SKM-1 treated with dmso at 0.1 percent for 144 hours (cell line): ENCODE measurements at regions not wholly inside any gene's neighbourhood (a gene's known extent, or its start where the extent isn't known, plus 50 kb on each side); places are given as distances from the start of the nearest gene placed in this dataset.

Source experiments
- DNase-seq: peaks from one replicate; lab custom pipeline; 2025; ENCODE audit not compliant: unreplicated experiment; lab: John Stamatoyannopoulos, UW

GRCh38 chr5:61820836-61821235 lies 485.2 kb upstream of the KIF2A start:
- no peak for DNase-seq

- no peak for DNase-seq
Measured at GRCh38 chr5:61821561-61821960, 484.4 kb upstream of the KIF2A start.

GRCh38 chr5:61822584-61822983 lies 483.4 kb upstream of the KIF2A start:
- no peak for DNase-seq

DNA sequence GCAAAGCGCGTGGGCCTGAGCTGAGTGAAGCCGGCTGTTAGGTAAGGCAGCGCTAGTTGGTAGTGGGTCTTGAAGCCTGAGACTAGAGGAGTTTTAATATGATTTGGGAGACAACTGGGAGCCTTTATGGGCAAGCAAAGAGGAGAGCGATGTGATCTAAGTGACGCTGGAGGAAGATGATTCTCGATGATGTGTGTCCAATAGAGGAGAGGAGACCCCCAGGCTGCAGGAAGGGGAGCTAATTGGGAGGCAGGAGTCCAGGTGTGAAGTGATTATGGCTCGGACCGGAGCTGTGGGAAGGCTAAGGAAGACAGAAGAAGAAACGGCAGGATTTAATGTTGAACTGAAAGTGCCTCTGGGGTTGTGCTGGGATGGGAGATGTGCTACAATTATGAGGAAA lies 482.9 kb upstream of the KIF2A start:
- DNase-seq = no peak

DNA sequence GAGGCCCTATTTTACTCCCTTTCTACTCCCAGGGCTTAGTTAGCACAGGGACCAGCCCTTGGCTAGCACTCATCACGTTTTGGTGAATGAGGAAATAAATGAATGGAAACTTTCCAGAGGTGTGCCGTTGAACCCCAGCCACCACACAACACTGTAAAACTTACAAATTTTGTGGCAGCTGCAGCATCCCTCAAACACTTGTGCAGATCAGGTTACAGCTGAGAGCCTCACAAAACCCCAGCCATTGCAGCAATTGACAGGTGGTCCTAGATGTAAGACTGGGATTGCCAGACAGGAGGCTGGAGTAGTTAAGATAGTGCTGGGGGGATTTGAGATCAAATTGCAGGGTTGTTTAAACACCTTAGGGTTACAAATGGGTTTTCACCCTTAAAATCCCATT lies 482.2 kb upstream of the KIF2A start:
- no peak for DNase-seq

GRCh38 chr5:61824396-61824795 lies 481.6 kb upstream of the KIF2A start:
- no peak for DNase-seq

- DNase-seq = no peak
Measured at GRCh38 chr5:61827445-61827975, 478.5 kb upstream of the KIF2A start.

GRCh38 chr5:61828856-61829255 lies 477.1 kb upstream of the KIF2A start:
- DNase-seq = no peak

DNA sequence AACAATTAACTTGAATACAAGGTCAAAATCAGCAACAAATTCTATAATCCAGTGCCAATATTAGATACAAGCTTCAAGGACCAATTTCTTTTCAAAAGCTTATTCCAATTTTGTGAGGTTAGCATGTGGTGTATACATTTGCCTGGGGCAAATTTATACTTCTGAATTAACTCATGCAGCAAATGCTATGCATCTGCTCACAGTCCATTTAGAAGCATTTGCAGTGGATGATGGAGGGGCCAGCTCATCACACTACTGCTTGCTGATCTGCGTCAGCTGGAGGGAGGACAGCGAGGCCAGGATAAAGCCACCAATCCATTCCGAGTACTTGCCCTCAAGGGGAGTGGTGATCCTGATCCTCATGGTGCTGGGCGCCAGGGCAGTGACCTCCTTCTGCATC lies 474.3 kb upstream of the KIF2A start:
- DNase-seq = no peak

DNA sequence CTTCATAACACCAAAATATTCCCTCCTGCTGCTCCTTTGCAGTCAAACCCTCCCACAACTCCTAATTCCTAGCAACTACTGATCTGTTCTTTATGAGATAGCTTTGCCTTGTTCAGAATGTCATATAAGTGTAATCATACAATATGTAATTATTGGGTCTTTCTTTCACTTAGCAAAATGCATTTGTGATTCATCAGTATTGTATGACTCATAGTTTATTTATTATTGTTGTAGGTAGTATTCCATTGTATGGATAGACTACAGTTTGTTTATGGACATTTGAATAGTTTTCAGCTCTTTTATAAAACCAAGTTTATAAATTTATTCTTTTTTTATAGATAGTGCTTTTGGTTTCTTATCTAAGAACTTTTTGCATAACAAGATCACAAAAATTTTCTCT lies 468.2 kb upstream of the KIF2A start:
- no peak for DNase-seq

DNA sequence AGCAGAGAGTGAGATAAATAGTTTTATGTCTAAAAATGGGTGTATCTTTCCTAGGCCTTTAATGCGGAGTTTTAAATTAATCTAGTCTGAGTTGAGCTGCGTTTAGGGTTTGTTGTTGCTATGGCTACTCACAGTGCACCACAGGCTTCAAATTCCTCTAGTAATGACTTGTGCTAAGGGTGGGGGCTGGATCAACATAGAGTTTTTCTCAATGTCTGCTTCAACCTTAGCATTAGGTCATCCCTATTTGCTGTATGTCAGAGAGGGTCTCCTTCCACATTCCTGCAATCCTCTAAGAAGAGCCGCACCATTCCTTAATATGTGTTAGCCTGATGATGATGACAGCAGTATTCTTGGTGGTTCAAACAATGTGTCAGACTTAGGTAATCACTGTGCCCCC lies 465.6 kb upstream of the KIF2A start:
- DNase-seq = no peak

GRCh38 chr5:61842840-61843239 lies 463.2 kb upstream of the KIF2A start:
- no peak for DNase-seq

GRCh38 chr5:61850696-61851095 lies 455.3 kb upstream of the KIF2A start:
- no peak for DNase-seq

DNA sequence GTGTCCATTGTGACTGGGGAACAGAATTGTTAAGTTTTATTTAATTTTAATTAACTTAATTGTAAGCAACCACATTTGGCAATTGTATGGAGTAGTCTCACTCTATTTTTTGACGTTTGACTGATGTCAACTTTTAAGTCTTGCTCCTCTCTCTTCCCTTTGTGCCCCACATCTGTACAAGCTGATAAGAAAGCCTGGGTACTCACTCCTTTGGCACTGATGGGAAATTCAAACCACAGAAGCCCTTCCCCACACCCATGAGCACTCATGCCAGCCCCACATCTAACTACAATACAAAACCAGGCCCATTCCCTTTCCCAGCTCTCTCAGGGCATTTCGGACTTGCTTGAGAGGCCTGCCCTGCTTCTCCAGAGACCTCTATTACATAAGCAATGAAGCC lies 451.5 kb upstream of the KIF2A start:
- DNase-seq = no peak

- DNase-seq = no peak
Measured at GRCh38 chr5:61860978-61861377, 445.0 kb upstream of the KIF2A start.

DNA sequence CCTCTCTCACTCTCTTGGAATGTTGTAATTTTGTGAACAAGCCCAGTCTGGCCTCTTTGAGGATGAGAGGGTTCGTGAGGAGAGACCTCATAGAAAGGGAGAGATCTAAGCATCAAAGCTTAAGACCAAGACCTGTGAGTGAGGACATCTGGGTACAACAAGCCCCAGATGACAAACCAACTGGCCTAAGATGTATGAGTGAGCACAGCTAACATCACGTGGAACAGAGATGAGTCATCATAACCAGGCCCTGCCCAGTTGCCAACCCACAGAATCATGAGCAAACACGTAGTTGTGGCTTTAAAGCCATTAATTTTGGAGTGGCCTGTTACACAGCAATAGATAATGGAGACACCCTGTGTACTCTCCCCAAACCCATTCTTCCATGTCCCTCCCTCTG lies 439.1 kb upstream of the KIF2A start:
- peak; percentile 15 for DNase-seq

GRCh38 chr5:61869333-61869732 lies 436.7 kb upstream of the KIF2A start:
- DNase-seq = no peak

DNA sequence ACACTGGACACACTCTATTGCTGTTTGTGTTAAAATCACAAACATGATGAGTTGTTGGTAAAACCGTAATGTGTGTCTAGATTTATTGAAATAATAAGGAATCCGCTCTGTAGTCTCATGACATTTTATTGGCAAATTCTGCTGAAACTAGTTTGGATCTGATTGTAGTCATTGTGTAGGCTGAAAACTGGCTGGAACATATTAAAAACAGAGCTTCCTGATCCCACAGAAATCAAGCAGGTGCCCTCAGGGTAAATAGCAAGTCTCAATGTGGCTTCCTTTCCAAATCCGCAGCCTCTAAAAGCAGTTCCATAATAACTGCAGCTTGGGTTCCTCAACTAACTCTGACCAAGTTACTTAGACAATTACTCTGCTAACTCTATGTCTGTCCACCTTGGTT lies 427.5 kb upstream of the KIF2A start:
- DNase-seq = no peak

- no peak for DNase-seq
Measured at GRCh38 chr5:61881821-61882487, 424.1 kb upstream of the KIF2A start.

DNA sequence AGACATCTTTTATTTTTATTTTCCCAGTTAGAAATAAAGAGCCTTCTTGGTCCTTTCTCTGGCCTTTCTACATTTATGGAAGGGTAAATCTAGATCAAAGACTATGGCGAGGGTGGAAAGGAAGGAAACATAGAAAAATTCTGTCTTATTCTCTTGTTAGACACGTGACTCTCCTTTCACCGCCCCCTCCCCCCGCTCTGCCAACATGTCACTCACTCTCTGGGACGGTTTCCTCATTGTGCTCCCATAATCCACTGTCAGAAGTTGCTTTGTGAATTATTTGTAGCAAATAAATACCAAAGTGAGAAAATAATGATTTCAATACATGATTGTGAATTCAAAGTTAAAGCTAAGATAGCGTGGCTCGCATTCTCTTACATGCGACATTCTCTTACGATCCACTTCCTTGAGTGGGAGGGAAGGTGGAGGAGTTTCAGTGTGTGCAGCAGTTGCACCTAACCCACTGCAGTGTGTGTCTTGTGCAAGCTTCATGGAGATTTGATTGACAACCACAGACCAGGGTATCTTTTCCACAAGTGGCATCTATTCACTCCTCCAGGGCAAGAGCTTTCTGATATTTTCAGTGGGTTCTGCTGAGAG lies 423.0 kb upstream of the KIF2A start:
- no peak for DNase-seq

DNA sequence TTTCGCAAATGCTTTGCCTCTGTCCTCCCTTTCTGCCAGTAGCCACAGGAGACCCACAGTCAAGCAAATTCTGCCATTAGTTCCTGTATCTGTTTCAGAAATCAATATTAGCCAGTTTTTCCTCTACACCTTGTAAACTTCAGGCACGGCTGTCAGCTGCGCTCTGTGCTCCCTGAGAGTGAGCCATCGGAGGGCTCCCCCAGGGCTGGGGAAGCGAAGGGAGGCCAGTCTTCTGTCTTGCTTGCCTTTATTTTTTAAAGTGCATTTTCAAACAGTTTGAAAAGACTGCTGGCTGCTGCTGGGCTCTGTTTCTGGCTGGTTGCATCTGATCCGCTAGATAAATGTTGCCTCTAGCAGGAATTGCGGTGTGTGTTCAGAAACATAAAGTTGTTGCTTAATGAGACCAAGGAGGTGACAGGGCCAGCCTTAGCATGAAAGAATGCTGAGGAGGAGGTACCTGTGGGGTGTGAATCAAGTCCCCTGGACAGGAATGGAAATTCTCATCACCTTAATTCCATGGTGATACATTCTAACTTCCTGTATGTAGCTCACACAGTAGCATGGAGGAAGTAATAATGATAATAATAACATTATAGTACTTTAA lies 421.7 kb upstream of the KIF2A start:
- no peak for DNase-seq

- no peak for DNase-seq
Measured at GRCh38 chr5:61886214-61886613, 419.8 kb upstream of the KIF2A start.

GRCh38 chr5:61887271-61887670 lies 418.7 kb upstream of the KIF2A start:
- DNase-seq = no peak
